Psoas muscle (tissue), 7 donors: ENCODE measurements at regions not wholly inside any gene's neighbourhood (a gene's known extent, or its start where the extent isn't known, plus 50 kb on each side); places are given as distances from the start of the nearest gene placed in this dataset.

ENCODE experiments used
- ATAC-seq, 4 donors: fragments of 200-7000 bp; cut with Tn5 transposase; one replicate each; pipeline ENCODE4 v1.9.1; 2020; ENCODE audit warnings: moderate library complexity in 3 of 4, mild to moderate bottlenecking in 2 of 4
- DNase-seq, 2 donors: peaks; one replicate each; pipeline ENCODE4 v3.0.0-alpha.2; 2020
- H3K27ac ChIP-seq: fragments of 200-600 bp; one replicate; pipeline ENCODE4 v1.8.0; 2022
- H3K27me3 ChIP-seq, 3 donors: fragments of 200-600 bp in 1 of 3; one replicate each; pipeline versions ENCODE4 v1.6.1 to v1.8.0; 2013 to 2022; ENCODE audit warnings: low read length in 2 of 3, mild to moderate bottlenecking in 2 of 3, moderate library complexity in 1 of 3; ENCODE audit not compliant: insufficient read depth in 3 of 3
- H3K36me3 ChIP-seq, 2 donors: fragments of 200-600 bp in 1 of 2; one replicate each; pipeline versions ENCODE4 v1.6.1 to v1.8.0; 2013 to 2022; ENCODE audit warnings: low read depth in 1 of 2, mild to moderate bottlenecking in 1 of 2, moderate library complexity in 1 of 2; ENCODE audit not compliant: insufficient read depth in 1 of 2
- H3K4me1 ChIP-seq: fragments of 200-600 bp; one replicate; pipeline ENCODE4 v1.8.0; 2022
- H3K4me3 ChIP-seq: fragments of 200-600 bp; one replicate; pipeline ENCODE4 v1.8.0; 2022; ENCODE audit warnings: mild to moderate bottlenecking
- H3K9me3 ChIP-seq: fragments of 200-600 bp; one replicate; pipeline ENCODE4 v1.8.0; 2022
- WGBS, 3 donors: extraction: QIAGEN DNeasy Blood & Tissue Kit; methylation state at CpG; one replicate each; pipeline versions ENCODE4 v1.1.6 to v1.1.7; 2013; 5-methylcytosine and 5-hydroxymethylcytosine counted together
- intact Hi-C, 2 donors: fragments of 100-400 bp; cut with DNase I; formaldehyde crosslinking; loops; one replicate each; pipeline versions ENCODE4 v1.11.0 to v1.14.2; 2022
- TF ChIP-seq, protein P1 (sequence below): fragments of 200-600 bp; IDR thresholded peaks from one replicate; pipeline ENCODE4 v1.8.0; 2022; ENCODE audit warnings: antibody characterized with exemption
- donor health status: healthy with polysubstance abuse.
- donor health status: DM: no; HTN: no; CAD: no; lungs with moderate emphysema.
- donor health status: Bipolar disorder and iron deficiency.
- donor health status: healthy.
- donor health status: DM: yes; HTN: yes; CAD: no.
- donor health status: DM: no; HTN: no; CAD: no.
- donor health status: DM: yes; HTN: yes; CAD: no.

DNA sequence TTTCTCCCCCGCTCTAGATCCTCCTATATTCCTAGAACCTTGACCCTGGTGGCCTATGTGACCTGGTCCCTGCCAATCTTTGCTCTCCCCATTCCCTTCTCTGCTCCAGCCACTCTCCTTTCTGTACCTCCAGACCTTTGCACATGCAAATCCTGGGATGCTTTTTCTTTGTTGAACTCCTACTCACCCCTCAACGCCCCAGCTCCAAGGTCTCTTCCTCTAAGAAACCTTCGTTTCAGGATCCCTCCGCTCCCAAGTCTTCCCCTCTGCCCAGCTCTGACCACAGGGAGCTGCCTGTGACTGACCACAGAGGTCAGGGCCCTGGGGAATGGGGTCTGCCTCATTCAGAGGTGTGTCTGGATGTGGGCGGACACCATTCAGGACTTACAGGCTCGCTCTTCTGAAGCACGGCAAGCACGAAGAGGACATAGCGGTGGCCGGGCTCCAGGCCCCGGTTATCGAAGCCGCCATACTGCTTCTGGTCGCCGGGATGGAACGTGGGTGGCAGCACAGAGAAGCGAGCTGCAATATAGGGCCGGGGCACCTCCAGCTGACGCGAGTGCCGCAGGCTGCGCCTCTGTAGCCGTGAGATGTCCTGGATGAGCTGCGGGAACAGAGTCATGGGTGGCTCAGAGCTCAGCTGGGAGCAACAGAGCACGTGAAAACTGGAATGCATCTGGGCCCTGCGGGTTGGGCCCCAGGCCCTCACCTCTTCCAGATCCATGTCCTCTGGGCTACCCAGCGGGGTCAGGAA lies 120.9 kb downstream of the PTPRS start:
- H3K27ac ChIP-seq: no peak overlapping the region
- intact Hi-C loops: no loop called here
- no peaks in the 10 kb centered on the region for H3K4me1 ChIP-seq
- ATAC-seq: no peak
- 98 to 99% (median 98%) methylated on average over 27 of the region's 27 CpGs for WGBS, 3 donors
- H3K36me3 ChIP-seq: peaks cover 0 to 75% of the 10 kb centered on the region in 2 donors
- no peaks in the 10 kb centered on the region for H3K9me3 ChIP-seq
- TF ChIP-seq, protein P1, sequence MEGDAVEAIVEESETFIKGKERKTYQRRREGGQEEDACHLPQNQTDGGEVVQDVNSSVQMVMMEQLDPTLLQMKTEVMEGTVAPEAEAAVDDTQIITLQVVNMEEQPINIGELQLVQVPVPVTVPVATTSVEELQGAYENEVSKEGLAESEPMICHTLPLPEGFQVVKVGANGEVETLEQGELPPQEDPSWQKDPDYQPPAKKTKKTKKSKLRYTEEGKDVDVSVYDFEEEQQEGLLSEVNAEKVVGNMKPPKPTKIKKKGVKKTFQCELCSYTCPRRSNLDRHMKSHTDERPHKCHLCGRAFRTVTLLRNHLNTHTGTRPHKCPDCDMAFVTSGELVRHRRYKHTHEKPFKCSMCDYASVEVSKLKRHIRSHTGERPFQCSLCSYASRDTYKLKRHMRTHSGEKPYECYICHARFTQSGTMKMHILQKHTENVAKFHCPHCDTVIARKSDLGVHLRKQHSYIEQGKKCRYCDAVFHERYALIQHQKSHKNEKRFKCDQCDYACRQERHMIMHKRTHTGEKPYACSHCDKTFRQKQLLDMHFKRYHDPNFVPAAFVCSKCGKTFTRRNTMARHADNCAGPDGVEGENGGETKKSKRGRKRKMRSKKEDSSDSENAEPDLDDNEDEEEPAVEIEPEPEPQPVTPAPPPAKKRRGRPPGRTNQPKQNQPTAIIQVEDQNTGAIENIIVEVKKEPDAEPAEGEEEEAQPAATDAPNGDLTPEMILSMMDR: no peak
- H3K4me3 ChIP-seq: no peak overlapping the region
- no peaks in the 10 kb centered on the region for H3K27me3 ChIP-seq
- no peak for DNase-seq

DNA sequence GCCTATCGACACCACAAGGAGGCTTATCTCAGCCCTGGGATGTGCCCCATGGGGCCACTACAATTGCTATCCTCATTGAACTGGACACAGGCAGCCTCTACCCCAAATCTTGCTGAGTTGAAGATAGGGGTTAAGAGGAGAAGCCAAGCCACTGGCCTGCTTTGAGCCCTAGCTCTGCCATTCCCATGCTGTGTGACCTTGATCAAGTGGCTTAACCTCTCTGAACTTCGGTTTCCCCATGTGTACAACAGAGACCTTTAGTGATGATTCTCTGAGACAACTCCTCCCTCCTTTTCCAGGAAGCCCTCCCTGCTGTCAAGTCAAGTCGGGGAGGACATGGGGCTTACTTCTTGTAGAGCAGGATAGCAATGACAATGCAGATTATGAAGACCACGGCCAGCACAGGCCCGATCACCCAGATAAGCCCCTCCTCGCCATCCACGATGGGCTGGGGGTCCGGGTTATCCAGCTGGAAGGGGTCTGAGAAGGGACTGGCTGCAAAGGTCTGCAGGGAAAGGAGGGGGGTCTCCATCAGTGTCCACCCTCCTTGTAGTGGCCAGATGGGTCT lies 121.6 kb downstream of the PTPRS start:
- Histone ChIP-seq H3K27ac (no peak overlapping the region), H3K4me1 (no peaks in the 10 kb centered on the region), H3K36me3 (peaks cover 0 to 82% of the 10 kb centered on the region in 2 donors), H3K4me3 (no peak overlapping the region), H3K9me3 (no peaks in the 10 kb centered on the region), H3K27me3 (no peaks in the 10 kb centered on the region)
- DNase-seq (no peak), ATAC-seq (no peak)
- TF ChIP-seq, protein P1: no peak
- intact Hi-C loops: no loop called here
- 93 to 95% (median 94%) methylated on average over 8 of the region's 8 CpGs for WGBS, 3 donors

DNA sequence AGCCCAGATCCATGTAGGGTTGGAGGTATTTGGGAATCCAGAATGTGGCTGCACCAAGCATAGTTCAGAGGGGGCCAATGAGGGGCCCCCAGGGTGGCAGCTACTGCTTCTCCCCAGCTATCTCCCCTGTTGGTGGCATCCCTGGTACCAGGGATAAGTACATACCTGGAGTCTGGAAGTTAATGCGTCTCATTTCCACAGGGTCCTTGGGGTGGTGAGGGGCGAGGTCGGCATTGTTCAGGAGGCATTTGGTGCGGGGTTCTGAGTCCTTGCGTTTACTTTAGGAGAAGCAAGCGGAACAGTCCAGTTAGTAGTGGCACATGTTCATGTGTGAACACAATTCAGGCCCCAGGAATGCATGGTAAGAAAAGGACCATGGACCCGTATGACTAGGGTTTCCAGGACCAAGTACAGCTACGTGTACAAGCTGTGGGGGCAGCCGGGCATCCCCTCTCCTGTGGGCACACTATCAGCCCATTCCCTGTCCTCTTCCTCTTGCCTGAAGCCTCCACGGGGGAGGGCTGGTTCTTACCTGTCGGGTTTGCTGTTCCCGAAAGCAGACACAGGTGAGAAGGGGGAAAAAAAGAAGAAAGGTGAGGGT lies 122.3 kb downstream of the PTPRS start:
- no peaks in the 10 kb centered on the region for H3K9me3 ChIP-seq
- H3K27ac ChIP-seq: no peak overlapping the region
- H3K4me1 ChIP-seq: no peaks in the 10 kb centered on the region
- H3K27me3 ChIP-seq: no peaks in the 10 kb centered on the region
- no peak overlapping the region for H3K4me3 ChIP-seq
- intact Hi-C loops: no loop called here
- WGBS, 3 donors: 92 to 95% (median 93%) methylated on average over 12 of the region's 12 CpGs
- DNase-seq (no peak), ATAC-seq (no peak)
- H3K36me3 ChIP-seq: peaks cover 0 to 89% of the 10 kb centered on the region in 2 donors
- TF ChIP-seq, protein P1: no peak

DNA sequence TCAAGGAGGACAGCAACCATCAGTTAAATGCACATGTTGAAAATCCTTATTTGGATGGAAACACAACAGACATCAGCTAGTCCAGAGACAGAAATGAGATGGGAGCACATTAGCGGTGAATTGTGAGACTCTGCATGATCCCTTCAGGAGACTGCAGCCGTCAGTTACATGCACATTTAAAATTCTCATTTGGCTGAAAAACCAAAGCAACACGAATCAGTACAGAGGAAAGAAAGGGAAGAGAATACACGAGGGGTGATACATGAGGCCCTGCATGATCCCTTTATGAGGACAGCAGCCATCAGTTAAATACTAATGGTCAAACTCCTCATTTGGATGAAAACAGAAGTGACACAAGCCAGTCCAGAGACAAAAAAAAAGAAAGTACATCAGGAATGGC lies 123.4 kb downstream of the PTPRS start:
- no peak for ATAC-seq
- Histone ChIP-seq H3K36me3 (peaks cover 0 to 90% of the 10 kb centered on the region in 2 donors), H3K27ac (no peak overlapping the region), H3K4me1 (no peaks in the 10 kb centered on the region), H3K4me3 (no peak overlapping the region), H3K9me3 (no peaks in the 10 kb centered on the region), H3K27me3 (no peaks in the 10 kb centered on the region)
- DNase-seq: no peak
- intact Hi-C loops: no loop called here
- WGBS, 3 donors: 88 to 95% (median 94%) methylated on average over 4 of the region's 4 CpGs
- TF ChIP-seq, protein P1: no peak
